ENCODE measurements at regions not wholly inside any gene's neighbourhood (a gene's known extent, or its start where the extent isn't known, plus 50 kb on each side); places are given as distances from the start of the nearest gene placed in this dataset.
"Not testable (repeated sequence)": the region's sequence is repeated elsewhere in the genome, so short reads cannot be mapped to it uniquely, and the experiment has no call there.

GRCh38 chr14:106714446-106715428, 1188.4 kb downstream of the TMEM121 start:
- not testable (repeated sequence) for TF ChIP-seq EGR1 (IDR thresholded peaks at IDR 0.05; ENCODE audit: low read depth in 2 of 2); FOXA2 (IDR thresholded peaks at IDR 0.05); REST (IDR thresholded peaks at IDR 0.05)
